NCI-H2107 treated with DMSO at 0.1 percent for 48 hours (cell line): ENCODE measurements at regions not wholly inside any gene's neighbourhood (a gene's known extent, or its start where the extent isn't known, plus 50 kb on each side); places are given as distances from the start of the nearest gene placed in this dataset.

Source experiments
- DNase-seq: peaks from one replicate; lab custom pipeline; 2025; ENCODE audit not compliant: unreplicated experiment; lab: John Stamatoyannopoulos, UW

- DNase-seq: no peak
These were observed 294.9 kb upstream of the ATP5MC3 start for GRCh38 chr2:175476374-175476773.

GRCh38 chr2:175475130-175475529 lies 293.6 kb upstream of the ATP5MC3 start:
- no peak for DNase-seq

GRCh38 chr2:175468431-175469098 lies 287.1 kb upstream of the ATP5MC3 start:
- peak; percentile 17 for DNase-seq

DNA sequence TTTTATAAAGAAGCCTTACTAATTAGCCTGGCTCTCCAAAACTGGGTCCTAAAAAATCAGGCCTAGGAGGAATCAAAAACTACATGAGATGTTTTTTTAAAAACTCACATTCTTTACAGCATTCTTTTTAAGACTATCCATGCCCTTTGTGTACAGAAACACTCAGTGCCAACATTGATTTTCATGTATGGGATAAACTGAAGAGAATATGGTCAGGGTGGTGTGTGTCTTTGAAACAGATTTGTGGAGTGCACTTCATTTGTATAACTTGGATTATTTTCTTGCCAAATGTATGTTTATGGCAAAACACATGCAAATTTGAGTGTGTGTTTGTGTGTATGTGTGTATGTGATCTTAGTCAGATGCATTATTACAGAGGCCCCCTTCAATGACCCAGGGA lies 283.6 kb upstream of the ATP5MC3 start:
- DNase-seq: no peak

DNA sequence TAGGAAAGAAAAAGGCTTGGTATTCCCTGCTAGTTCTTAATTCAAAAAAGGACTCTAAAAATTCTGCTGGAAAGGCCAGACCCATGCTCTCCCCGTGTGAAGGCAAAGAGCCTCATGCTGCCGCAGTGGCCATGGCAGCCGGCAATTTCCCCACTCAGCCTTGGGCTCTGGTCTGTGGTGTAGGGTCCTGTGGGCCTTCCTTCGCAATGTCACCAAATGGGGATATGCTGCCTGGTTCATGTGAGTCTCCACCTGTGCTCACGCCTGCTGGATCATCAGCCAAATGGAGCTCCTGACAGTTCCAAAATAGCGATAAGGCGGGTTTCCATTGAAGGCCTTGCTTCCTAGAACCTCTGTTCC lies 282.8 kb upstream of the ATP5MC3 start:
- DNase-seq: no peak

GRCh38 chr2:175463589-175464310 lies 282.2 kb upstream of the ATP5MC3 start:
- DNase-seq: no peak

DNA sequence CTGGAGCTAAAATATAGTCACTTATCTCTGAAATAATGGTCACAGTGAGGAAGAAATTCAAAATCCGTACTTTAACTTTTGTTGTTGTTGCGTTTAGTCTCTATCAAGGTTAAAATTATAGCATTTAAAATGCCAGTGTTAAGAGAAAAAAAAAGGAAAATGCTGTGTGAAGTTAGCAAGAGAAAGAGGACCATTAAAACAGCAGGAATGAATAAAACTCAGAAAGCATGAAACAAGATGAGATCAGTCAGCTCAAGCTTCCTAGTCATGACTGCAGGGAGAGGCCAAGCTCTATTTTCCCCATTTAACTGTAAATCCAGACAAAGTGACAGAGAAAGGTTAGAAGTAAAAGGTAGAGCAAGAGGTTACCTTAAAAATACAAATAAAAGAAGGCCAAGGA lies 281.7 kb upstream of the ATP5MC3 start:
- DNase-seq: no peak

GRCh38 chr2:175462246-175462645 lies 280.7 kb upstream of the ATP5MC3 start:
- no peak for DNase-seq

DNA sequence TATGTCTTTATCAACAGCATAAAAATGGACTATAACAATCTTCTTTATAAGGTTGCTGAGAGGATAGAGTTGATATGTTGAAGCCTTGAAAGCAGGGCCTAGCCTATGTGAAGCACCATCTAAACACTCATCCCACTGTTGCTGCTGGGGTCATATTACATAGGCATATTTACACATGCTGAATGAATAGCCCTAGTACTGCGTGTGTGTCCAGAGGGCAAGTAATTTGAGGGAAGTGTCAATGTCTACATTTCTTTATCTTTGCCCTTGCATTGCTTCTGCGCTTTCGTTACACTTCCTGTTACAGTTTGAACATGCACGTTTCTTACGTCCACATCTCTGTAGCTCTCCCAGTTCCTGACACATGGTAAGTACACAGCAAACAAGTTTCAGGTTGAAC lies 280.3 kb upstream of the ATP5MC3 start:
- DNase-seq: peak; percentile 49

GRCh38 chr2:175457895-175458448 lies 276.5 kb upstream of the ATP5MC3 start:
- DNase-seq: no peak

GRCh38 chr2:175454953-175455389 lies 273.5 kb upstream of the ATP5MC3 start:
- no peak for DNase-seq

DNA sequence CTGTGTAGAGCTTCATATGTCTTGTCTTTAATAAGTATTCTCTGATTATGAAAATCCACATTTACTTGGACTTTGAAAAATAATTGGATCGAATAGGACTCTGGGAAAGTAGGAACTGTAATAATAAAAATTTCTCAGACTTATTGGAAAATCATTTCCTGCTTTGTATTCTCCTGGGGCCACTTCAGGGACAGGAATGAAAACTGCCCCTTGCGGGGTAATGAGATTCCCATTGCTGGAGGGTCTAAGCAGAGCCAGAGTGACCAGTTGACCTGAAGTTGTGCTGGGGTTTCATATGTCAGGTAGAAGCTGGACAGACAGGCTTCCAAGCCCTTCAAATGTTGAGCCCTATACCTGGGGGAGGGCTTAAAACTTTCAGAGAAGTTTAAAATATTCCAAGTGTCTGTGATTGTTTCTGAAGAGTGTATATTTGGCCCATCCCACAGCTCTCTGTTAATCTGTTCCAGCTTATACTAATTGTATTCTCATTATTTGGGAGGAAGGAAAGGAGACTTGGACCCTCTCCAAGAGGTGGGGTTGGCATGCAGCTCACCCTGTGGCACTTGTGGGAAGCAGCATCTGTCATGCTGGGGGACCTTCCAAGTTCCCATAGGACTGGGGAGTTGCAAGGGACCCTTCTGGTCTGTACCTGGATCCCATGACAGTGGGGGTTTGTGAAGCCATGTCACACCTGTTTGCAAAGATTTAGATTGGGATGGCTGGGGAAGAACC lies 268.7 kb upstream of the ATP5MC3 start:
- no peak for DNase-seq

GRCh38 chr2:175449616-175450015 lies 268.1 kb upstream of the ATP5MC3 start:
- no peak for DNase-seq

GRCh38 chr2:175446201-175446600 lies 264.7 kb upstream of the ATP5MC3 start:
- DNase-seq: no peak

DNA sequence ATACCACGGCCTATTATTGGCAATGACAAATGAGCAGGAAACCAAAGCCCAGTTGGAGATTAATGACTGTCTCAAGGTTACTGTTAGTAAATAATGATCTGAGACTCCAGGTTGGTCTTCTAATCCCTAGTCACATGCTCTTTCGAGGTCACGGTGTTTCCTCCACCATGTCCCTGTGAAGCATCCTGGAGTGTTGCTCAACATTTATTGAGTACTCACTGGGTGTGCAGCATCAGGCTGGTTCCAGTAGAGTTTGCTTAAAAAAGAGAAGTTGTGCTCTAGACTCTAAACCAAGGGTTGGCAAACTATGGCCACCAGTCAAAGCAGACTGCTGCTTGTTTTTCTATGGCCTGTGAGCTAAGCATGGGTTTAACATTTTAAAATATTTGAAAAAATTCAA lies 263.8 kb upstream of the ATP5MC3 start:
- DNase-seq: no peak

DNA sequence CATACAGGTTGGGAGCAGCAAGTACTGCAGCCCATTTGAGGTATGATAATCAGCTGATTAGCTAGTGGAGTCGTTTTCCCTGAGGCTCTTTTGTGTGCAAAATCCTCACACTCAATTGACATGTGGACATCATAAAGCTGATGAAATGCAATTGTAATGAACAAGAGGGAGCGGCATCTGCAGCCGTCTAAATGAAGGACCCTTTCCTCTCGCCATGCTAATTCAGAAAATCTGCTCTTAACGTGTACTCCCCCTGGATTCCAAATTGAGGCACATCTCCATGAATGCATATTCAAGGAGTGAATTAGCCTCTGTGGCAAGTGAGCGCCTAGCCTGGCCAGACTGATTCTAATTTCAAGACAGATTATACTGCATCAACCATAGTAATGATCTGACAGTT lies 260.9 kb upstream of the ATP5MC3 start:
- DNase-seq: no peak

GRCh38 chr2:175441181-175441761 lies 259.8 kb upstream of the ATP5MC3 start:
- no peak for DNase-seq

DNA sequence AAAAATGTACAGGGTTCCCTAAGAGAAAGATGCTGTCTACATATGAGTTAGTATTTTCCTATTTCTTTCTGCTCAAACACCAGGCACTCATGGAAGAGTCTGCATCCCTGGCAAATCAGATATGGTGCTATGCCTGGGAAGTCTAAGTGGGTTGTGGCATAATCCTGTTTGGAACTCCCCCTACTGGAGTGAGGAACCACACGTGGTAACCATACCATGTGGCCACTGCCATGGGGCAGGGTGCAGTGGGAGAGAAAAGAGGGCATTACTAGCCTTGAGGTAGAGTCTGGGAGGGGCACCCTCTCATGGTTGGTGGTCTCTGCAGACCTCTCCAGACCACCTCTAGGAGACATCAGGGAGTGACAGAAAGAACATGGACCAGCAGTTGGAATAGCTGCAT lies 257.9 kb upstream of the ATP5MC3 start:
- no peak for DNase-seq

GRCh38 chr2:175437167-175437566 lies 255.7 kb upstream of the ATP5MC3 start:
- DNase-seq: no peak

DNA sequence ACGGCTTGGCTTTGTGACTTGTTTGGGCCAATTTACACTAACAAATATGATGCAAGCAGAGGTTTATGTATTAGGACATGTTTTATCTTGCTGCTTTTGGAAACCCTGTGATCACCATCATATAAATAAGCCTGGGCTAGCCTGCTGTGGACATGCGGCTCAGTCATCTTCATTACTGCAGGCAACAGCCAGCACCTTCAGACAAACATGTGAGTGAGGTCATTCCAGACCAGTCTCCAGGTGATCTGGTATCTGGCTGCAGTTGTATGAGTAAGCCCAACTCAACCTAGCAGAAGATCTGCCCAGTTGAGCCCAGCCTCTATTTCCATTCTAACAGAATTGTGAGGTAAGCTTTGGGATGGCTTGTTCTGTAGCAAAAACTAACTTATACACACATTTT lies 254.6 kb upstream of the ATP5MC3 start:
- DNase-seq: no peak

DNA sequence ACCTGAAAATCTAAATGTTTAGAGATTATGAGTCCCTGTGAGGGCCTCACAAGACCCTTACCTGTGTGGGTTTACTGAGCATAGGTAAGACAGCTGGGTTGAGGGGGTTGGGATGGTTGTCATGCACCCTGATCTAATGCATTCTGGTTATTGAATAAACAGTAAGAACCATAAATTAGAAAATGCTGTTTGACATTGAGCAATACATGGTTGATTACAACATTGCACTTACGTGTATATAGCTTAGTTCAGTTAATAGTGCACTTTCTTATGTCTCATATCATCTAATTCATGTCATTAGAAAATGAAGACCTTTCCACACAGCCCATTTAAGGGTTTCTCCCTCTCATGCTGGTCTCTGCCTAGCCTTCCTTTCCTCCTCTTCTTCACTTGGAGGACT lies 253.5 kb upstream of the ATP5MC3 start:
- no peak for DNase-seq

- no peak for DNase-seq
These were observed 251.3 kb upstream of the ATP5MC3 start for GRCh38 chr2:175432793-175433192.
